ENCODE measurements at regions not wholly inside any gene's neighbourhood (a gene's known extent, or its start where the extent isn't known, plus 50 kb on each side); places are given as distances from the start of the nearest gene placed in this dataset.

GRCh38 chr5:88660947-88661805 lies 221.8 kb downstream of the MEF2C start:
- DNase-seq (ENCODE audit: low read depth): peak; percentile 91
- no peak for TF ChIP-seq CTCF (IDR thresholded peaks at IDR 0.05; ENCODE audit: insufficient read depth, low read depth, low read length, missing control alignments)
- H3K4me3 ChIP-seq (ENCODE audit: low read depth, low read length): peak overlapping the region; percentile 36

- peak; percentile 73 for DNase-seq (ENCODE audit: low read depth)
- TF ChIP-seq CTCF (IDR thresholded peaks at IDR 0.05; ENCODE audit: insufficient read depth, low read depth, low read length, missing control alignments): no peak
- H3K4me3 ChIP-seq (ENCODE audit: low read depth, low read length): peak overlapping the region; percentile 36
Observed at GRCh38 chr5:88660264-88660946, 222.6 kb downstream of the MEF2C start.

- peak; percentile 73 for DNase-seq (ENCODE audit: low read depth)
- H3K4me3 ChIP-seq (ENCODE audit: low read depth, low read length): peak overlapping the region; percentile 36
- TF ChIP-seq CTCF (IDR thresholded peaks at IDR 0.05; ENCODE audit: insufficient read depth, low read depth, low read length, missing control alignments): no peak
Observed at GRCh38 chr5:88659529-88660263, 223.3 kb downstream of the MEF2C start.

GRCh38 chr5:88658886-88659285 lies 224.1 kb downstream of the MEF2C start:
- no peak overlapping the region for H3K4me3 ChIP-seq (ENCODE audit: low read depth, low read length)
- TF ChIP-seq CTCF (IDR thresholded peaks at IDR 0.05; ENCODE audit: insufficient read depth, low read depth, low read length, missing control alignments): no peak
- no peak for DNase-seq (ENCODE audit: low read depth)

GRCh38 chr5:88657906-88658775 lies 224.8 kb downstream of the MEF2C start:
- H3K4me3 ChIP-seq (ENCODE audit: low read depth, low read length): no peak overlapping the region
- TF ChIP-seq CTCF (IDR thresholded peaks at IDR 0.05; ENCODE audit: insufficient read depth, low read depth, low read length, missing control alignments): no peak
- no peak for DNase-seq (ENCODE audit: low read depth)

GRCh38 chr5:88657136-88657535 lies 225.8 kb downstream of the MEF2C start:
- no peak for TF ChIP-seq CTCF (IDR thresholded peaks at IDR 0.05; ENCODE audit: insufficient read depth, low read depth, low read length, missing control alignments)
- no peak overlapping the region for H3K4me3 ChIP-seq (ENCODE audit: low read depth, low read length)
- DNase-seq (ENCODE audit: low read depth): no peak

Measured in GM12865 (cell line).